22Rv1 (cell line): ENCODE measurements at regions not wholly inside any gene's neighbourhood (a gene's known extent, or its start where the extent isn't known, plus 50 kb on each side); places are given as distances from the start of the nearest gene placed in this dataset.

ENCODE experiments used
- CTCF ChIP-seq: fragments of 450-650 bp; IDR thresholded peaks from 2 replicates; pipeline ENCODE4 v1.5.1; 2017; ENCODE audit warnings: mild to moderate bottlenecking
- ZFX ChIP-seq: fragments of 450-650 bp; IDR thresholded peaks from 2 replicates; pipeline ENCODE4 v1.6.1; 2017; ENCODE audit warnings: antibody characterized with exemption, borderline replicate concordance

GRCh38 chr11:41983475-41983874, 524.0 kb upstream of the LRRC4C start:
- TF ChIP-seq CTCF (no peak), ZFX (no peak)
